Skeletal muscle cell (primary cell): ENCODE measurements at regions not wholly inside any gene's neighbourhood (a gene's known extent, or its start where the extent isn't known, plus 50 kb on each side); places are given as distances from the start of the nearest gene placed in this dataset.

Experiments
- DNase-seq: peaks from one replicate; pipeline ENCODE4 v3.0.0-alpha.2; 2010; ENCODE audit warnings: low read depth
- H3K4me3 ChIP-seq: 2 replicates; pipeline ENCODE4 v1.5.1; 2011; ENCODE audit warnings: low read depth, mild to moderate bottlenecking, control low read depth, low read length, moderate library complexity

DNA sequence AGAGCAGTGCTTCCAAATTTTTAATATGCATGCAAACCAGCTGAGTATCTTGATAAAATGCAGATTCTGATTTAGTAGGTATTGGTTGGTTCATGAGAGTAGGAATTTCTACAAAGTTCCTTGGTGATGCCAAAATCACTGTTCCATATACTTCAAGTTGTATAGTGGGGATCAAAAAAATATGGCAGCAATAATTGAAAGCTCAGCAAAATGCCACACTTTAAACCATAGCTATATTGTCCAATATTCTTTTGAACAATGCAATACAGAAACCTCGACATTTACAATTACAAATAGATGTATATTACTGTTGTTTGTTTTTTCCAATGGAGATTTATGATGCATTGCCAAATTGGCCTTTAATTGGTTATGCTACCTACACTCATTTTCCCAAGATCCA lies 55.7 kb upstream of the NCAM2 start:
- H3K4me3 ChIP-seq: no peak overlapping the region

GRCh38 chr21:20943561-20943997 lies 54.6 kb upstream of the NCAM2 start:
- H3K4me3 ChIP-seq: no peak overlapping the region
- peak; percentile 5 for DNase-seq

More for the DNA sequence above, 55.7 kb upstream of the NCAM2 start:
- no peak for DNase-seq

DNA sequence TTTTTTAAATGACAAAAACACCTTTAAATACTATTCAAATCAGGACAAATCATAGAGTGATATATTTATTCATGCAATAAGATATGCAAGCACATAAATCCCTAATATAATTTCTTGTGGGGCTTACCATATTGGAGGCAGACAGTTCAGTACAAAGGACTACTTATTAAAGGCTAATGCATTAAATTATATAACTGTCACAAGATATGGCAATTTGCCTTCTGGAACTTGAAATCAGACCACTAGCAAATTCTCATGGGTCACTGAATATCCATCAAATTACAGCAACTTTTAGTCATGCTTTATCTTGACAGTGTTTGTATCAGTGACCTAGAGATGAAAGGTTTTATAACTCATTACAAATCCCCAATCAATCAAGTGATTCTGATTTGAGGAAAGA lies 54.1 kb upstream of the NCAM2 start:
- no peak for DNase-seq
- H3K4me3 ChIP-seq: no peak overlapping the region

- H3K4me3 ChIP-seq: no peak overlapping the region
- DNase-seq: no peak
These were observed 51.5 kb upstream of the NCAM2 start for GRCh38 chr21:20946701-20947100.
